ENCODE measurements at regions not wholly inside any gene's neighbourhood (a gene's known extent, or its start where the extent isn't known, plus 50 kb on each side); places are given as distances from the start of the nearest gene placed in this dataset.

DNA sequence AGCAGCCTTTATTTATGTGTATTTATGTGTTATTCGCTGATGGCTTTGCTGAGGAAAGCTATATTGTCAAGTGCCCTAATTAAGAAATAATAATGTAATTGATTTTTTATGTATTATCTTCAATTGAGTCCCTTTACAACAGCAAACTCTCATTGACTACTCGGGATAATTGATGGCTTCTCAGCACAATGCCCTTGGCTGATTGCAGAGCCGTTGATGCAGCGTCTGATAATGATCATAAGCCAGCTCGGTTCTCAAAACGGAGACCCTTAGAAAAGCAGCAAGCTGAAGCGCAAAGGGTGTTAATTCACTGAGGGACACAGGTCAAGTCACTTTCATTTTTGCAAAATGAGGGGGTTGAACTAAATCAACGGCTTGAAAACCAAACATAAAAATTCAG lies 357.1 kb upstream of the KCNH8 start:
- TF ChIP-seq, protein P1, sequence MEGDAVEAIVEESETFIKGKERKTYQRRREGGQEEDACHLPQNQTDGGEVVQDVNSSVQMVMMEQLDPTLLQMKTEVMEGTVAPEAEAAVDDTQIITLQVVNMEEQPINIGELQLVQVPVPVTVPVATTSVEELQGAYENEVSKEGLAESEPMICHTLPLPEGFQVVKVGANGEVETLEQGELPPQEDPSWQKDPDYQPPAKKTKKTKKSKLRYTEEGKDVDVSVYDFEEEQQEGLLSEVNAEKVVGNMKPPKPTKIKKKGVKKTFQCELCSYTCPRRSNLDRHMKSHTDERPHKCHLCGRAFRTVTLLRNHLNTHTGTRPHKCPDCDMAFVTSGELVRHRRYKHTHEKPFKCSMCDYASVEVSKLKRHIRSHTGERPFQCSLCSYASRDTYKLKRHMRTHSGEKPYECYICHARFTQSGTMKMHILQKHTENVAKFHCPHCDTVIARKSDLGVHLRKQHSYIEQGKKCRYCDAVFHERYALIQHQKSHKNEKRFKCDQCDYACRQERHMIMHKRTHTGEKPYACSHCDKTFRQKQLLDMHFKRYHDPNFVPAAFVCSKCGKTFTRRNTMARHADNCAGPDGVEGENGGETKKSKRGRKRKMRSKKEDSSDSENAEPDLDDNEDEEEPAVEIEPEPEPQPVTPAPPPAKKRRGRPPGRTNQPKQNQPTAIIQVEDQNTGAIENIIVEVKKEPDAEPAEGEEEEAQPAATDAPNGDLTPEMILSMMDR (IDR thresholded peaks at IDR 0.05; ENCODE audit: insufficient read depth, low read depth, low read length, missing control alignments): no peak
- no peak overlapping the region for H3K4me3 ChIP-seq (ENCODE audit: low read length)
- no peak for DNase-seq (ENCODE audit: low read depth)

GRCh38 chr3:18790384-18790783 lies 357.9 kb upstream of the KCNH8 start:
- DNase-seq (ENCODE audit: low read depth): no peak
- H3K4me3 ChIP-seq (ENCODE audit: low read length): no peak overlapping the region
- TF ChIP-seq, protein P1 (IDR thresholded peaks at IDR 0.05; ENCODE audit: insufficient read depth, low read depth, low read length, missing control alignments): no peak

- TF ChIP-seq, protein P1 (IDR thresholded peaks at IDR 0.05; ENCODE audit: insufficient read depth, low read depth, low read length, missing control alignments): no peak
- DNase-seq (ENCODE audit: low read depth): no peak
- no peak overlapping the region for H3K4me3 ChIP-seq (ENCODE audit: low read length)
Measured at GRCh38 chr3:18789734-18790133, 358.6 kb upstream of the KCNH8 start.

- DNase-seq (ENCODE audit: low read depth): no peak
- TF ChIP-seq, protein P1 (IDR thresholded peaks at IDR 0.05; ENCODE audit: insufficient read depth, low read depth, low read length, missing control alignments): no peak
- H3K4me3 ChIP-seq (ENCODE audit: low read length): no peak overlapping the region
Measured at GRCh38 chr3:18787441-18787840, 360.9 kb upstream of the KCNH8 start.

- H3K4me3 ChIP-seq (ENCODE audit: low read length): no peak overlapping the region
- TF ChIP-seq, protein P1 (IDR thresholded peaks at IDR 0.05; ENCODE audit: insufficient read depth, low read depth, low read length, missing control alignments): no peak
- DNase-seq (ENCODE audit: low read depth): no peak
Measured at GRCh38 chr3:18786650-18787323, 361.5 kb upstream of the KCNH8 start.

DNA sequence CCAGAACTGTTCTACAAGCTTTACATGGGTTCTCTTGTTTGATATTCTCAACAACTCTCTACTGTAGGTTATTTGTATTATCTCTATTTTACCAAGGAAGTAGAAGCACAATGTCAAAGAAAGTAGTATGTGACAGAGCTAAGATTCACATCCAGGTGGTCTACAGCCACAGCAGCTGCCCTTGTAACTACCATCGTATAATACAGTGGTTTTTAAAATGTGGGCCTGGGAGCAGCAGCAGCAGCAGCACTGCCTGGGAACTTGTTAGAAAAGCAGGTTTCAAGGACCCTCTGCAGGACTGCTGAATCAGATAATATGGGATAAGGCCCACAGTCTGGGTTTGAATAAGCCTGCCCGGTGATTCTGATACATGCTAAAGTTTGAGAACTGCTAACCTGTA lies 357.1 kb upstream of the SATB1 start:
- TF ChIP-seq, protein P1 (IDR thresholded peaks at IDR 0.05; ENCODE audit: insufficient read depth, low read depth, low read length, missing control alignments): no peak
- no peak overlapping the region for H3K4me3 ChIP-seq (ENCODE audit: low read length)
- no peak for DNase-seq (ENCODE audit: low read depth)

DNA sequence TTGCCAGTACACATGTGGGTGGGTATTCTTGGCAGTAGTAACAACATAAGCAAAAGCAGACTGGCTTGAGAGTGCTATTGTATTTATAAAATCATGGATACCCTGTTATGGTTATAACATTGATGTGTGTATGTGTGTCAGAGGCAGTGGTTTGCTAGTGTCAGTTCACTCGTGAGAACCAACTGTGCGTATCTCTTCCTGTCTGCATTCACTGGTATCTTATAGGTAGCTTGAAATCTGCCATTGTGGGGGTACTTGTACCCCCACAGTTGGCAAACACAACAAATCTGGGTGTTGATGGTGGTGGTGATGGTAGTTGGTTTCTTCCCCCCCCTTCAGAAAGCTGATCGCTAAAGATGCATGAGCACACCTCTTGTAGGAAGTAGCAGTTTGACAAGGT lies 355.8 kb upstream of the SATB1 start:
- TF ChIP-seq, protein P1 (IDR thresholded peaks at IDR 0.05; ENCODE audit: insufficient read depth, low read depth, low read length, missing control alignments): no peak
- H3K4me3 ChIP-seq (ENCODE audit: low read length): no peak overlapping the region

More for the DNA sequence above, 355.8 kb upstream of the SATB1 start:
- DNase-seq (ENCODE audit: low read depth): no peak

All from epithelial cell of esophagus (primary cell).